A673 (cell line): ENCODE measurements at regions not wholly inside any gene's neighbourhood (a gene's known extent, or its start where the extent isn't known, plus 50 kb on each side); places are given as distances from the start of the nearest gene placed in this dataset.
"Not testable (repeated sequence)": the region's sequence is repeated elsewhere in the genome, so short reads cannot be mapped to it uniquely, and the experiment has no call there.

Experiments
- BruUV-seq: library from RNA; stranded (reverse); fragments of 400-500 nt; replicated peaks from 2 replicates; lab custom pipeline; 2021; lab: Mats Ljungman, UMichigan
- CTCF ChIA-PET: fragments of 300-600 bp; sonication (Branson Sonifier 250); formaldehyde crosslinking; loops from one replicate; lab custom pipeline; 2022; ENCODE audit warnings: antibody characterized with exemption; lab: Charles Lee
- POLR2A ChIA-PET: fragments of 300-600 bp; sonication (Branson Sonifier 250); formaldehyde crosslinking; loops from one replicate; lab custom pipeline; 2022; ENCODE audit warnings: antibody characterized with exemption; ENCODE audit not compliant: low non-redundant PET; lab: Charles Lee
- DNase-seq: peaks from one replicate; pipeline ENCODE4 v3.0.0-alpha.2; 2015; ENCODE audit warnings: low spot score
- H3K27ac ChIP-seq: fragments of 200-600 bp; sonication (generic); 2 replicates; pipeline ENCODE4 v1.5.1; 2016; ENCODE audit warnings: mixed run types, low read depth, mild to moderate bottlenecking, mixed read lengths, antibody characterized with exemption, low read length; ENCODE audit not compliant: poor library complexity, severe bottlenecking
- H3K27me3 ChIP-seq: fragments of 200-600 bp; sonication (generic); replicated peaks from 2 replicates; pipeline ENCODE4 v1.6.1; 2017; ENCODE audit warnings: mixed run types, low read depth, mild to moderate bottlenecking, mixed read lengths, antibody characterized with exemption, low read length; ENCODE audit not compliant: insufficient read depth, poor library complexity
- H3K36me3 ChIP-seq: fragments of 200-600 bp; sonication (generic); 2 replicates; pipeline ENCODE4 v1.6.1; 2016; ENCODE audit warnings: mixed run types, mild to moderate bottlenecking, mixed read lengths, antibody characterized with exemption, low read length; ENCODE audit not compliant: insufficient read depth, poor library complexity, severe bottlenecking
- H3K4me1 ChIP-seq: fragments of 200-600 bp; sonication (generic); 2 replicates; pipeline ENCODE4 v1.6.1; 2017; ENCODE audit warnings: mixed run types, mild to moderate bottlenecking, mixed read lengths, antibody characterized with exemption, low read length; ENCODE audit not compliant: insufficient read depth, poor library complexity, severe bottlenecking
- H3K4me3 ChIP-seq: fragments of 200-600 bp; sonication (generic); 2 replicates; pipeline ENCODE4 v1.5.1; 2016; ENCODE audit warnings: low read depth, mixed run types, mild to moderate bottlenecking, mixed read lengths, low read length; ENCODE audit not compliant: poor library complexity, severe bottlenecking
- H3K9me3 ChIP-seq: fragments of 200-600 bp; sonication (generic); 2 replicates; pipeline ENCODE4 v1.6.1; 2016; ENCODE audit warnings: mixed run types, low read depth, mild to moderate bottlenecking, mixed read lengths, antibody characterized with exemption, low read length; ENCODE audit not compliant: poor library complexity, severe bottlenecking
- EZH2 ChIP-seq: fragments of 200-600 bp; sonication (generic); IDR thresholded peaks from 2 replicates; pipeline ENCODE4 v1.6.1; 2017; ENCODE audit warnings: borderline replicate concordance, low read depth, mild to moderate bottlenecking, mixed read lengths, antibody characterized with exemption, low read length; ENCODE audit not compliant: poor library complexity, severe bottlenecking
- intact Hi-C: fragments of 100-400 bp; cut with micrococcal nuclease; formaldehyde crosslinking; loops from one replicate; pipeline ENCODE4 v1.10.0; 2022; ENCODE audit not compliant: unreplicated experiment
- TF ChIP-seq, protein P1 (sequence below): fragments of 300-800, 200-600 bp; sonication (generic); conservative IDR thresholded peaks from 2 replicates; pipeline ENCODE4 v1.5.1; 2017; ENCODE audit warnings: low read depth, mild to moderate bottlenecking, antibody characterized with exemption, low read length, moderate library complexity, mixed read lengths

DNA sequence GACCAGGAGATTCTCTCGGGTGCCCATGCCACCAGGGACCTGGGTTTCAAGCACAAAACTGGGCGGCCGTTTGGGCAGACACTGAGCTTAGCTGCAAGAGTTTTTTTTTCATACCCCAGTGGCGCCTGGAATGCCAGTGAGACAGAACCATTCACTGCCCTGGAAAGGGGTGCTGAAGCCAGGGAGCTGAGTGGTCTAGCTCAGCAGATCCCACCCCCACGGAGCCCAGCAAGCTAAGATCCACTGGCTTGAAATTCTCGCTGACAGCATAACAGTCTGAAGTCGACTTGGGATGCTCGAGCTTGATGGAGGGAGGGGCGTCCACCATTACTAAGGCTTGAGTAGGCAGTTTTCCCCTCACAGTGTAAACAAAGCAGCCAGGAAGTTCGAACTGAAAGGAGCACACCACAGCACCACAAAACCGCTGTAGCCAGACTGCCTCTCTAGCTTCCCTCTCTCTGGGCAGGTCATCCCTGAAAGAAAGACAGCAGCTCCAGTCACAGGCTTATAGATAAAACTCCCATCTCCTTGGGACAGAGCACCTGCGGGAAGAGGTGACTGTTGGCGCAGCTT lies 157.7 kb downstream of the GIPC2 start:
- H3K4me1 ChIP-seq, DNase-seq, H3K27me3 ChIP-seq, H3K4me3 ChIP-seq, BruUV-seq, POLR2A ChIA-PET, H3K36me3 ChIP-seq, H3K27ac ChIP-seq, H3K9me3 ChIP-seq, intact Hi-C loops: not testable (repeated sequence)
- CTCF ChIA-PET: interaction anchor here (0.6 kb wide), 1 partner anchor 346 kb away, joined by 9 read pairs; no protein-coding TSS in a partner anchor

DNA sequence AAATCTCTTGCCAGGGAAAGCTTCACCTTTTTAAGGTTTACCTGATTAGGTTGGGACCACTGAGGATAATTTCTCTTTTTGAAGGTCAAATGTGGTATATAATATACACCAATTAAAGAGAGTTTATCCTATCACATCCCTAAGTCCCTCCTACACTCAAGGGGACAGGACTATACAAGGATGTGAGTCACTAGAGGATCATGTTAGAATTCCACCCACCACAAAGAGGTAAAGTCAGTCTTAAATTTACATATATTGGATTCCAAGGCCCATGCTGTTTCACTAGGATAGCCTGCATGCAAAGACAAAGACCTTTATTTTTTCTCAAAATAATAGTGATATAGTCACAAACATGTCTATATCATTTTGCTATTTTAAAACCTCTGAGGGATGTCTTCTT lies 164.4 kb downstream of the GIPC2 start:
- no peak for DNase-seq

GRCh38 chr1:78211483-78212092 lies 165.8 kb downstream of the GIPC2 start:
- no peaks in the 10 kb centered on the region for H3K27me3 ChIP-seq
- no TSS peak for BruUV-seq
- CTCF ChIA-PET: no interaction called here
- POLR2A ChIA-PET: no interaction called here
- H3K4me1 ChIP-seq: no peaks in the 10 kb centered on the region
- no peak overlapping the region for H3K27ac ChIP-seq
- no peak overlapping the region for H3K4me3 ChIP-seq
- intact Hi-C loops: no loop called here
- H3K9me3 ChIP-seq: no peaks in the 10 kb centered on the region
- no peaks in the 10 kb centered on the region for H3K36me3 ChIP-seq
- no peak for DNase-seq
- TF ChIP-seq EZH2: no peak
- TF ChIP-seq, protein P1, sequence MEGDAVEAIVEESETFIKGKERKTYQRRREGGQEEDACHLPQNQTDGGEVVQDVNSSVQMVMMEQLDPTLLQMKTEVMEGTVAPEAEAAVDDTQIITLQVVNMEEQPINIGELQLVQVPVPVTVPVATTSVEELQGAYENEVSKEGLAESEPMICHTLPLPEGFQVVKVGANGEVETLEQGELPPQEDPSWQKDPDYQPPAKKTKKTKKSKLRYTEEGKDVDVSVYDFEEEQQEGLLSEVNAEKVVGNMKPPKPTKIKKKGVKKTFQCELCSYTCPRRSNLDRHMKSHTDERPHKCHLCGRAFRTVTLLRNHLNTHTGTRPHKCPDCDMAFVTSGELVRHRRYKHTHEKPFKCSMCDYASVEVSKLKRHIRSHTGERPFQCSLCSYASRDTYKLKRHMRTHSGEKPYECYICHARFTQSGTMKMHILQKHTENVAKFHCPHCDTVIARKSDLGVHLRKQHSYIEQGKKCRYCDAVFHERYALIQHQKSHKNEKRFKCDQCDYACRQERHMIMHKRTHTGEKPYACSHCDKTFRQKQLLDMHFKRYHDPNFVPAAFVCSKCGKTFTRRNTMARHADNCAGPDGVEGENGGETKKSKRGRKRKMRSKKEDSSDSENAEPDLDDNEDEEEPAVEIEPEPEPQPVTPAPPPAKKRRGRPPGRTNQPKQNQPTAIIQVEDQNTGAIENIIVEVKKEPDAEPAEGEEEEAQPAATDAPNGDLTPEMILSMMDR: no peak

More for the DNA sequence above, 164.4 kb downstream of the GIPC2 start:
- POLR2A ChIA-PET: no interaction called here
- Histone ChIP-seq H3K4me3 (no peak overlapping the region), H3K27ac (no peak overlapping the region), H3K27me3 (no peaks in the 10 kb centered on the region), H3K9me3 (no peaks in the 10 kb centered on the region), H3K4me1 (no peaks in the 10 kb centered on the region), H3K36me3 (no peaks in the 10 kb centered on the region)
- TF ChIP-seq EZH2: no peak
- TF ChIP-seq, protein P1: no peak
- intact Hi-C loops: no loop called here
- BruUV-seq: no TSS peak
- CTCF ChIA-PET: no interaction called here

GRCh38 chr1:78214334-78214733 lies 168.6 kb downstream of the GIPC2 start:
- DNase-seq: no peak
- H3K4me3 ChIP-seq: no peak overlapping the region
- no peak overlapping the region for H3K27ac ChIP-seq
- H3K4me1 ChIP-seq: no peaks in the 10 kb centered on the region
- H3K9me3 ChIP-seq: no peaks in the 10 kb centered on the region
- ChIA-PET POLR2A (no interaction called here), CTCF (no interaction called here)
- TF ChIP-seq, protein P1: no peak
- no peak for TF ChIP-seq EZH2
- no peaks in the 10 kb centered on the region for H3K27me3 ChIP-seq
- H3K36me3 ChIP-seq: no peaks in the 10 kb centered on the region
- intact Hi-C loops: no loop called here
- BruUV-seq: no TSS peak
